Sigmoid colon (tissue), 4 donors: ENCODE measurements at regions not wholly inside any gene's neighbourhood (a gene's known extent, or its start where the extent isn't known, plus 50 kb on each side); places are given as distances from the start of the nearest gene placed in this dataset.

ENCODE experiments used
- EP300 ChIP-seq, 4 donors: sonication (generic); formaldehyde crosslinking; IDR thresholded peaks; one replicate each; pipeline ENCODE4 v1.6.1; 2017; ENCODE audit warnings: antibody characterized with exemption in 4 of 4
- POLR2A ChIP-seq, 2 donors: fragments of 450-650 bp; IDR thresholded peaks; one replicate each; pipeline ENCODE4 v1.6.1; 2016; ENCODE audit warnings: antibody characterized with exemption in 2 of 2, mild to moderate bottlenecking in 2 of 2, moderate library complexity in 2 of 2
- POLR2AphosphoS5 ChIP-seq, 4 donors: sonication (generic); formaldehyde crosslinking; IDR thresholded peaks; one replicate each; pipeline ENCODE4 v1.6.1; 2017; ENCODE audit warnings: antibody characterized with exemption in 4 of 4
- TF ChIP-seq, protein P1 (sequence below), 4 experiments: fragments of 450-650 bp in 3 of 4; fragments of 200-600 bp in 1 of 4; IDR thresholded peaks; one replicate each; pipeline ENCODE4 v1.5.1; 2016 to 2019; ENCODE audit warnings: antibody characterized with exemption in 4 of 4, mild to moderate bottlenecking in 3 of 4, moderate library complexity in 2 of 4

- TF ChIP-seq, protein P1, sequence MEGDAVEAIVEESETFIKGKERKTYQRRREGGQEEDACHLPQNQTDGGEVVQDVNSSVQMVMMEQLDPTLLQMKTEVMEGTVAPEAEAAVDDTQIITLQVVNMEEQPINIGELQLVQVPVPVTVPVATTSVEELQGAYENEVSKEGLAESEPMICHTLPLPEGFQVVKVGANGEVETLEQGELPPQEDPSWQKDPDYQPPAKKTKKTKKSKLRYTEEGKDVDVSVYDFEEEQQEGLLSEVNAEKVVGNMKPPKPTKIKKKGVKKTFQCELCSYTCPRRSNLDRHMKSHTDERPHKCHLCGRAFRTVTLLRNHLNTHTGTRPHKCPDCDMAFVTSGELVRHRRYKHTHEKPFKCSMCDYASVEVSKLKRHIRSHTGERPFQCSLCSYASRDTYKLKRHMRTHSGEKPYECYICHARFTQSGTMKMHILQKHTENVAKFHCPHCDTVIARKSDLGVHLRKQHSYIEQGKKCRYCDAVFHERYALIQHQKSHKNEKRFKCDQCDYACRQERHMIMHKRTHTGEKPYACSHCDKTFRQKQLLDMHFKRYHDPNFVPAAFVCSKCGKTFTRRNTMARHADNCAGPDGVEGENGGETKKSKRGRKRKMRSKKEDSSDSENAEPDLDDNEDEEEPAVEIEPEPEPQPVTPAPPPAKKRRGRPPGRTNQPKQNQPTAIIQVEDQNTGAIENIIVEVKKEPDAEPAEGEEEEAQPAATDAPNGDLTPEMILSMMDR (IDR thresholded peaks at IDR 0.05), result no peak
- TF ChIP-seq POLR2A (IDR thresholded peaks at IDR 0.05) (no peak), POLR2AphosphoS5 (IDR thresholded peaks at IDR 0.05) (no peak), EP300 (IDR thresholded peaks at IDR 0.05) (no peak)
These were observed 573.6 kb upstream of the EPHA7 start for GRCh38 chr6:93992976-93993375.
